CD4-positive, CD25-positive, alpha-beta regulatory T cell (primary cell): ENCODE measurements at regions not wholly inside any gene's neighbourhood (a gene's known extent, or its start where the extent isn't known, plus 50 kb on each side); places are given as distances from the start of the nearest gene placed in this dataset.

Source experiments
- ATAC-seq, 2 donors: fragments of 150-1000 bp; cut with Tn5 transposase; one replicate each; pipeline ENCODE4 v1.10.0; 2021; ENCODE audit warnings: low read depth in 2 of 2, moderate number of reproducible peaks in 2 of 2, moderate library complexity in 1 of 2
- DNase-seq, 3 donors: peaks; one replicate each; pipeline versions ENCODE4 v3.0.0 to v3.0.0-alpha.2; 2012 to 2022; ENCODE audit warnings: mixed read lengths in 1 of 3
- H3K27ac ChIP-seq: one replicate; pipeline ENCODE4 v1.7.0; 2013; ENCODE audit warnings: mild to moderate bottlenecking, low read length; ENCODE audit not compliant: insufficient read depth, poor library complexity, severe bottlenecking
- H3K27me3 ChIP-seq: one replicate; pipeline ENCODE4 v1.7.0; 2013; ENCODE audit warnings: low read length; ENCODE audit not compliant: control insufficient read depth, insufficient read depth
- H3K36me3 ChIP-seq: one replicate; pipeline ENCODE4 v1.7.0; 2013; ENCODE audit warnings: mild to moderate bottlenecking, low read length, moderate library complexity; ENCODE audit not compliant: control insufficient read depth, insufficient read depth
- H3K4me1 ChIP-seq: 2 replicates; pipeline ENCODE4 v1.7.0; 2013; ENCODE audit warnings: mild to moderate bottlenecking, low read length; ENCODE audit not compliant: insufficient read depth, control insufficient read depth, poor library complexity, severe bottlenecking
- H3K4me3 ChIP-seq: one replicate; pipeline ENCODE4 v1.7.0; 2013; ENCODE audit warnings: low read depth, mild to moderate bottlenecking, low read length, moderate library complexity
- H3K9me3 ChIP-seq, 2 experiments: 1 replicate in 1 of 2; 2 replicates in 1 of 2; pipeline ENCODE4 v1.7.0; 2013; ENCODE audit warnings: low read length in 2 of 2, mild to moderate bottlenecking in 1 of 2, moderate library complexity in 1 of 2; ENCODE audit not compliant: control insufficient read depth in 2 of 2
- H3K27ac Mint-ChIP-seq, 3 donors: one replicate each; pipeline ENCODE4 v1.8.0; 2020 to 2022; ENCODE audit warnings: mild to moderate bottlenecking in 3 of 3, mixed read lengths in 3 of 3, moderate library complexity in 2 of 3
- H3K27me3 Mint-ChIP-seq: one replicate; pipeline ENCODE4 v1.8.0; 2022; ENCODE audit warnings: mild to moderate bottlenecking, mixed read lengths
- H3K36me3 Mint-ChIP-seq: one replicate; pipeline ENCODE4 v1.8.0; 2020; ENCODE audit warnings: mixed read lengths
- H3K4me1 Mint-ChIP-seq, 4 donors: one replicate each; pipeline ENCODE4 v1.8.0; 2020 to 2022; ENCODE audit warnings: mixed read lengths in 4 of 4, mild to moderate bottlenecking in 1 of 4
- H3K4me3 Mint-ChIP-seq, 4 donors: one replicate each; pipeline ENCODE4 v1.8.0; 2020 to 2022; ENCODE audit warnings: mild to moderate bottlenecking in 4 of 4, mixed read lengths in 4 of 4, moderate library complexity in 3 of 4
- H3K9me3 Mint-ChIP-seq, 7 donors: one replicate each; pipeline ENCODE4 v1.8.0; 2020 to 2022; ENCODE audit warnings: mixed read lengths in 7 of 7, mild to moderate bottlenecking in 3 of 7, moderate library complexity in 2 of 7

- no peak overlapping the region for H3K27ac ChIP-seq
- no peaks in the 10 kb centered on the region for H3K27me3 ChIP-seq
- Mint-ChIP-seq H3K4me1 (no peaks in the 10 kb centered on the region), H3K36me3 (no peaks in the 10 kb centered on the region), H3K27me3 (no peaks in the 10 kb centered on the region), H3K9me3 (peaks cover 0 to 18% (median 2%) of the 10 kb centered on the region in 7 donors), H3K27ac (no peak overlapping the region), H3K4me3 (no peak overlapping the region)
- no peaks in the 10 kb centered on the region for H3K36me3 ChIP-seq
- DNase-seq, result no peak
- H3K9me3 ChIP-seq, result no peaks in the 10 kb centered on the region
- no peak overlapping the region for H3K4me3 ChIP-seq
- no peak for ATAC-seq
- no peaks in the 10 kb centered on the region for H3K4me1 ChIP-seq
These were observed 1229.5 kb upstream of the MAP3K7 start for GRCh38 chr6:91816335-91816734.

GRCh38 chr6:91813641-91814040, 1226.8 kb upstream of the MAP3K7 start:
- no peak for ATAC-seq
- H3K9me3 ChIP-seq, result no peaks in the 10 kb centered on the region
- no peaks in the 10 kb centered on the region for H3K36me3 ChIP-seq
- Mint-ChIP-seq H3K4me1 (no peaks in the 10 kb centered on the region), H3K9me3 (peaks cover 0 to 14% (median 2%) of the 10 kb centered on the region in 7 donors), H3K36me3 (no peaks in the 10 kb centered on the region), H3K27ac (no peak overlapping the region), H3K27me3 (no peaks in the 10 kb centered on the region), H3K4me3 (no peak overlapping the region)
- H3K27ac ChIP-seq, result no peak overlapping the region
- no peaks in the 10 kb centered on the region for H3K27me3 ChIP-seq
- no peak overlapping the region for H3K4me3 ChIP-seq
- H3K4me1 ChIP-seq, result no peaks in the 10 kb centered on the region
- DNase-seq, result no peak

GRCh38 chr6:91812596-91813274, 1225.9 kb upstream of the MAP3K7 start:
- Histone ChIP-seq H3K4me1 (no peaks in the 10 kb centered on the region), H3K4me3 (no peak overlapping the region), H3K27me3 (no peaks in the 10 kb centered on the region), H3K9me3 (no peaks in the 10 kb centered on the region), H3K27ac (no peak overlapping the region), H3K36me3 (no peaks in the 10 kb centered on the region)
- ATAC-seq, result no peak
- Mint-ChIP-seq H3K27me3 (no peaks in the 10 kb centered on the region), H3K27ac (no peak overlapping the region), H3K4me1 (no peaks in the 10 kb centered on the region), H3K9me3 (peaks cover 0 to 14% (median 2%) of the 10 kb centered on the region in 7 donors), H3K4me3 (no peak overlapping the region), H3K36me3 (no peaks in the 10 kb centered on the region)
- DNase-seq, result no peak

- no peaks in the 10 kb centered on the region for H3K36me3 ChIP-seq
- DNase-seq (no peak), ATAC-seq (no peak)
- H3K27ac ChIP-seq, result no peak overlapping the region
- no peak overlapping the region for H3K4me3 ChIP-seq
- H3K4me3 Mint-ChIP-seq, result no peak overlapping the region
- no peak overlapping the region for H3K27ac Mint-ChIP-seq
- H3K4me1 ChIP-seq, result no peaks in the 10 kb centered on the region
- H3K36me3 Mint-ChIP-seq, result no peaks in the 10 kb centered on the region
- no peaks in the 10 kb centered on the region for H3K27me3 Mint-ChIP-seq
- no peaks in the 10 kb centered on the region for H3K27me3 ChIP-seq
- H3K4me1 Mint-ChIP-seq, result no peaks in the 10 kb centered on the region
- peaks cover 2 to 16% (median 5%) of the 10 kb centered on the region in 7 donors for H3K9me3 Mint-ChIP-seq
- H3K9me3 ChIP-seq, result no peaks in the 10 kb centered on the region
These were observed 1218.1 kb upstream of the MAP3K7 start for GRCh38 chr6:91804981-91805380.

GRCh38 chr6:91802431-91802830, 1215.6 kb upstream of the MAP3K7 start:
- Mint-ChIP-seq H3K27ac (no peak overlapping the region), H3K27me3 (no peaks in the 10 kb centered on the region), H3K4me3 (no peak overlapping the region), H3K9me3 (peaks cover 2 to 22% (median 5%) of the 10 kb centered on the region in 7 donors), H3K4me1 (no peaks in the 10 kb centered on the region), H3K36me3 (no peaks in the 10 kb centered on the region)
- ATAC-seq (no peak), DNase-seq (no peak)
- Histone ChIP-seq H3K4me3 (no peak overlapping the region), H3K4me1 (no peaks in the 10 kb centered on the region), H3K27ac (no peak overlapping the region), H3K36me3 (no peaks in the 10 kb centered on the region), H3K9me3 (no peaks in the 10 kb centered on the region), H3K27me3 (no peaks in the 10 kb centered on the region)

- H3K4me3 ChIP-seq, result no peak overlapping the region
- Mint-ChIP-seq H3K27ac (no peak overlapping the region), H3K27me3 (no peaks in the 10 kb centered on the region), H3K4me1 (no peaks in the 10 kb centered on the region), H3K36me3 (no peaks in the 10 kb centered on the region), H3K9me3 (peaks cover 0 to 6% (median 4%) of the 10 kb centered on the region in 7 donors), H3K4me3 (no peak overlapping the region)
- no peaks in the 10 kb centered on the region for H3K4me1 ChIP-seq
- ATAC-seq (no peak), DNase-seq (no peak)
- H3K9me3 ChIP-seq, result peaks cover 0 to 3% of the 10 kb centered on the region in 2 experiments
- H3K27ac ChIP-seq, result no peak overlapping the region
- H3K36me3 ChIP-seq, result no peaks in the 10 kb centered on the region
- H3K27me3 ChIP-seq, result no peaks in the 10 kb centered on the region
These were observed 1209.7 kb upstream of the MAP3K7 start for GRCh38 chr6:91796603-91797002.

- no peak for DNase-seq
- H3K4me1 Mint-ChIP-seq, result no peaks in the 10 kb centered on the region
- peaks cover 0 to 8% of the 10 kb centered on the region in 2 experiments for H3K9me3 ChIP-seq
- peaks cover 0 to 13% (median 2%) of the 10 kb centered on the region in 7 donors for H3K9me3 Mint-ChIP-seq
- H3K27ac Mint-ChIP-seq, result no peak overlapping the region
- H3K4me3 ChIP-seq, result no peak overlapping the region
- no peaks in the 10 kb centered on the region for H3K27me3 ChIP-seq
- ATAC-seq, result no peak
- H3K27ac ChIP-seq, result no peak overlapping the region
- no peaks in the 10 kb centered on the region for H3K36me3 ChIP-seq
- no peaks in the 10 kb centered on the region for H3K36me3 Mint-ChIP-seq
- H3K27me3 Mint-ChIP-seq, result no peaks in the 10 kb centered on the region
- no peaks in the 10 kb centered on the region for H3K4me1 ChIP-seq
- H3K4me3 Mint-ChIP-seq, result no peak overlapping the region
These were observed 1201.6 kb upstream of the MAP3K7 start for GRCh38 chr6:91788501-91788900.

GRCh38 chr6:91786474-91787184, 1199.8 kb upstream of the MAP3K7 start:
- Histone ChIP-seq H3K9me3 (peaks cover 0 to 8% of the 10 kb centered on the region in 2 experiments), H3K4me1 (no peaks in the 10 kb centered on the region), H3K27ac (no peak overlapping the region), H3K36me3 (no peaks in the 10 kb centered on the region), H3K27me3 (no peaks in the 10 kb centered on the region), H3K4me3 (no peak overlapping the region)
- no peak for ATAC-seq
- Mint-ChIP-seq H3K36me3 (no peaks in the 10 kb centered on the region), H3K27me3 (no peaks in the 10 kb centered on the region), H3K9me3 (peaks cover 0 to 16% (median 4%) of the 10 kb centered on the region in 7 donors), H3K4me1 (no peaks in the 10 kb centered on the region), H3K27ac (no peak overlapping the region), H3K4me3 (no peak overlapping the region)
- DNase-seq, result no peak
